GM21786 (cell line): ENCODE measurements at regions not wholly inside any gene's neighbourhood (a gene's known extent, or its start where the extent isn't known, plus 50 kb on each side); places are given as distances from the start of the nearest gene placed in this dataset.

Source experiments
- ATAC-seq: cut with Tn5 transposase; IDR thresholded peaks from one replicate; pipeline ENCODE4 v1.9.1; 2021; ENCODE audit not compliant: unreplicated experiment

GRCh38 chr2:183606718-183607085, 482.5 kb downstream of the NUP35 start:
- ATAC-seq = no peak

GRCh38 chr2:183607995-183608394, 483.8 kb downstream of the NUP35 start:
- no peak for ATAC-seq

GRCh38 chr2:183608747-183609146, 484.5 kb downstream of the NUP35 start:
- ATAC-seq = no peak

GRCh38 chr2:183610724-183611123, 486.5 kb downstream of the NUP35 start:
- no peak for ATAC-seq

- ATAC-seq = no peak
Observed at GRCh38 chr2:183614799-183615435, 490.7 kb downstream of the NUP35 start.

GRCh38 chr2:183623227-183623626, 499.0 kb downstream of the NUP35 start:
- no peak for ATAC-seq

GRCh38 chr2:183630964-183631363, 506.7 kb downstream of the NUP35 start:
- no peak for ATAC-seq

- ATAC-seq = no peak
Observed at GRCh38 chr2:183656121-183656520, 531.9 kb downstream of the NUP35 start.

- no peak for ATAC-seq
Observed at GRCh38 chr2:183665425-183665824, 541.2 kb downstream of the NUP35 start.

GRCh38 chr2:183666031-183666430, 541.8 kb downstream of the NUP35 start:
- no peak for ATAC-seq

- ATAC-seq = no peak
Observed at GRCh38 chr2:183671233-183671632, 547.0 kb downstream of the NUP35 start.

GRCh38 chr2:183678908-183679307, 554.7 kb downstream of the NUP35 start:
- no peak for ATAC-seq

GRCh38 chr2:183680573-183680972, 556.3 kb downstream of the NUP35 start:
- ATAC-seq = no peak

- ATAC-seq = no peak
Observed at GRCh38 chr2:183684686-183685085, 560.4 kb downstream of the NUP35 start.

GRCh38 chr2:183696028-183696427, 571.8 kb downstream of the NUP35 start:
- no peak for ATAC-seq

GRCh38 chr2:183709829-183710228, 585.6 kb downstream of the NUP35 start:
- no peak for ATAC-seq

- ATAC-seq = no peak
Observed at GRCh38 chr2:183718246-183718645, 594.0 kb downstream of the NUP35 start.

- ATAC-seq = no peak
Observed at GRCh38 chr2:183723278-183723677, 599.0 kb downstream of the NUP35 start.

GRCh38 chr2:183729380-183729779, 605.1 kb downstream of the NUP35 start:
- no peak for ATAC-seq

- no peak for ATAC-seq
Observed at GRCh38 chr2:183740241-183740640, 616.0 kb downstream of the NUP35 start.

- ATAC-seq = no peak
Observed at GRCh38 chr2:183752571-183752970, 628.3 kb downstream of the NUP35 start.

- no peak for ATAC-seq
Observed at GRCh38 chr2:183759033-183759432, 634.8 kb downstream of the NUP35 start.

- ATAC-seq = no peak
Observed at GRCh38 chr2:183773775-183774174, 649.5 kb downstream of the NUP35 start.
